BLaER1 treated with 17β-estradiol and CSF1 and Interleukin-3, amounts not matched to agents 10 nM and 100 nM (cell line): ENCODE measurements at regions not wholly inside any gene's neighbourhood (a gene's known extent, or its start where the extent isn't known, plus 50 kb on each side); places are given as distances from the start of the nearest gene placed in this dataset.

Source experiments
- H3K27ac ChIP-seq, 11 experiments: shearing (Covaris generic); formaldehyde crosslinking; 2 replicates each; pipeline ENCODE4 v1.8.1; 2022
- H3K27me3 ChIP-seq, 11 experiments: shearing (Covaris generic); formaldehyde crosslinking; 2 replicates each; pipeline ENCODE4 v1.8.1; 2022
- H3K36me3 ChIP-seq, 11 experiments: shearing (Covaris generic); formaldehyde crosslinking; 2 replicates each; pipeline ENCODE4 v1.8.1; 2022
- H3K4me1 ChIP-seq, 10 experiments: shearing (Covaris generic); formaldehyde crosslinking; 2 replicates each; pipeline ENCODE4 v1.8.1; 2022
- H3K4me2 ChIP-seq, 11 experiments: shearing (Covaris generic); formaldehyde crosslinking; 2 replicates each; pipeline ENCODE4 v1.8.1; 2022
- H3K4me3 ChIP-seq, 10 experiments: shearing (Covaris generic); formaldehyde crosslinking; 2 replicates each; pipeline ENCODE4 v1.8.1; 2022
- H3K9ac ChIP-seq, 11 experiments: shearing (Covaris generic); formaldehyde crosslinking; 2 replicates each; pipeline ENCODE4 v1.8.1; 2022
- H3K9me3 ChIP-seq, 11 experiments: shearing (Covaris generic); formaldehyde crosslinking; replicated peaks in 1 of 11; 2 replicates each; pipeline ENCODE4 v1.8.1; 2022
- H4K20me1 ChIP-seq, 11 experiments: shearing (Covaris generic); formaldehyde crosslinking; 2 replicates each; pipeline ENCODE4 v1.8.1; 2022
- Cebpa-rat ChIP-seq, 11 experiments: shearing (Covaris generic); IDR thresholded peaks; 2 replicates each; pipeline ENCODE4 v1.8.1; 2022

- no peaks in the 10 kb centered on the region for H3K27me3 ChIP-seq
- no peak overlapping the region for H3K27ac ChIP-seq
- peaks cover 0 to 5% (median 0%) of the 10 kb centered on the region in 11 experiments; a peak in 4 of 22 replicates for H3K9me3 ChIP-seq
- no peak overlapping the region for H3K9ac ChIP-seq
- no peak overlapping the region for H3K4me3 ChIP-seq
- no peaks in the 10 kb centered on the region for H4K20me1 ChIP-seq
- no peaks in the 10 kb centered on the region for H3K4me1 ChIP-seq
- no peak for TF ChIP-seq Cebpa-rat (IDR thresholded peaks at IDR 0.05)
- H3K4me2 ChIP-seq: no peak overlapping the region
- H3K36me3 ChIP-seq: no peaks in the 10 kb centered on the region
These were observed 581.5 kb downstream of the CCDC171 start for GRCh38 chr9:16134351-16134750.

- H3K9me3 ChIP-seq: no peaks in the 10 kb centered on the region
- H3K27ac ChIP-seq: no peak overlapping the region
- no peaks in the 10 kb centered on the region for H3K36me3 ChIP-seq
- no peak overlapping the region for H3K4me2 ChIP-seq
- no peak overlapping the region for H3K9ac ChIP-seq
- no peaks in the 10 kb centered on the region for H3K4me1 ChIP-seq
- H3K4me3 ChIP-seq: no peak overlapping the region
- no peak for TF ChIP-seq Cebpa-rat (IDR thresholded peaks at IDR 0.05)
- no peaks in the 10 kb centered on the region for H3K27me3 ChIP-seq
- H4K20me1 ChIP-seq: no peaks in the 10 kb centered on the region
These were observed 583.1 kb downstream of the CCDC171 start for GRCh38 chr9:16135968-16136367.

- H3K27ac ChIP-seq: no peak overlapping the region
- TF ChIP-seq Cebpa-rat (IDR thresholded peaks at IDR 0.05): no peak
These were observed 583.6 kb downstream of the CCDC171 start for GRCh38 chr9:16136451-16136850.

GRCh38 chr9:16136961-16137360 is 584.1 kb downstream of the CCDC171 start:
- no peak for TF ChIP-seq Cebpa-rat (IDR thresholded peaks at IDR 0.05)
- no peaks in the 10 kb centered on the region for H3K27me3 ChIP-seq
- H3K9ac ChIP-seq: no peak overlapping the region
- H4K20me1 ChIP-seq: no peaks in the 10 kb centered on the region
- H3K4me3 ChIP-seq: no peak overlapping the region
- H3K4me2 ChIP-seq: no peak overlapping the region
- no peaks in the 10 kb centered on the region for H3K9me3 ChIP-seq
- H3K27ac ChIP-seq: no peak overlapping the region
- H3K36me3 ChIP-seq: no peaks in the 10 kb centered on the region
- H3K4me1 ChIP-seq: no peaks in the 10 kb centered on the region

More at GRCh38 chr9:16136451-16136850, 583.6 kb downstream of the CCDC171 start:
- Histone ChIP-seq H3K4me1 (no peaks in the 10 kb centered on the region), H3K27me3 (no peaks in the 10 kb centered on the region), H3K4me2 (no peak overlapping the region), H3K9ac (no peak overlapping the region), H4K20me1 (no peaks in the 10 kb centered on the region), H3K36me3 (no peaks in the 10 kb centered on the region), H3K4me3 (no peak overlapping the region), H3K9me3 (no peaks in the 10 kb centered on the region)

GRCh38 chr9:16138561-16139491 is 586.0 kb downstream of the CCDC171 start:
- H4K20me1 ChIP-seq: no peaks in the 10 kb centered on the region
- no peaks in the 10 kb centered on the region for H3K9me3 ChIP-seq
- no peak overlapping the region for H3K27ac ChIP-seq
- H3K36me3 ChIP-seq: no peaks in the 10 kb centered on the region
- no peak overlapping the region for H3K4me2 ChIP-seq
- H3K27me3 ChIP-seq: no peaks in the 10 kb centered on the region
- no peak overlapping the region for H3K4me3 ChIP-seq
- no peaks in the 10 kb centered on the region for H3K4me1 ChIP-seq
- no peak overlapping the region for H3K9ac ChIP-seq
- no peak for TF ChIP-seq Cebpa-rat (IDR thresholded peaks at IDR 0.05)

- TF ChIP-seq Cebpa-rat (IDR thresholded peaks at IDR 0.05): no peak
- Histone ChIP-seq H3K27me3 (no peaks in the 10 kb centered on the region), H4K20me1 (no peaks in the 10 kb centered on the region), H3K9me3 (no peaks in the 10 kb centered on the region), H3K4me3 (no peak overlapping the region), H3K9ac (no peak overlapping the region), H3K27ac (no peak overlapping the region), H3K4me2 (no peak overlapping the region), H3K36me3 (no peaks in the 10 kb centered on the region), H3K4me1 (peaks cover 0 to 2% (median 0%) of the 10 kb centered on the region in 10 experiments; a peak in 4 of 20 replicates)
These were observed 586.9 kb downstream of the CCDC171 start for GRCh38 chr9:16139774-16140173.

GRCh38 chr9:16143310-16143709 is 590.5 kb downstream of the CCDC171 start:
- TF ChIP-seq Cebpa-rat (IDR thresholded peaks at IDR 0.05): no peak
- H4K20me1 ChIP-seq: no peaks in the 10 kb centered on the region
- no peaks in the 10 kb centered on the region for H3K27me3 ChIP-seq
- H3K4me2 ChIP-seq: no peak overlapping the region
- H3K4me1 ChIP-seq: peaks cover 6 to 34% (median 12%) of the 10 kb centered on the region in 10 experiments; a peak in 19 of 20 replicates
- H3K9me3 ChIP-seq: peaks cover 0 to 10% (median 0%) of the 10 kb centered on the region in 11 experiments; a peak in 1 of 22 replicates
- no peak overlapping the region for H3K27ac ChIP-seq
- H3K36me3 ChIP-seq: no peaks in the 10 kb centered on the region
- no peak overlapping the region for H3K4me3 ChIP-seq
- H3K9ac ChIP-seq: no peak overlapping the region

- Histone ChIP-seq H3K4me3 (no peak overlapping the region), H3K27ac (no peak overlapping the region), H3K27me3 (no peaks in the 10 kb centered on the region), H3K4me2 (peak overlapping the region in 1 of 11 experiments; percentile 72; a peak in 1 of 22 replicates), H3K36me3 (no peaks in the 10 kb centered on the region), H3K9me3 (peaks cover 0 to 10% (median 0%) of the 10 kb centered on the region in 11 experiments; a peak in 1 of 22 replicates), H4K20me1 (no peaks in the 10 kb centered on the region), H3K4me1 (peaks cover 6 to 34% (median 12%) of the 10 kb centered on the region in 10 experiments; a peak in 19 of 20 replicates), H3K9ac (no peak overlapping the region)
- no peak for TF ChIP-seq Cebpa-rat (IDR thresholded peaks at IDR 0.05)
These were observed 591.4 kb downstream of the CCDC171 start for GRCh38 chr9:16143947-16144890.
